GM12874 (cell line): ENCODE measurements at regions not wholly inside any gene's neighbourhood (a gene's known extent, or its start where the extent isn't known, plus 50 kb on each side); places are given as distances from the start of the nearest gene placed in this dataset.

ENCODE experiments used
- CTCF ChIP-seq: IDR thresholded peaks from 2 replicates; pipeline ENCODE4 v1.5.1; 2011; ENCODE audit warnings: low read depth, mild to moderate bottlenecking, control low read depth, low read length, moderate library complexity; ENCODE audit not compliant: insufficient read depth

GRCh38 chr3:72280876-72281275 is 495.9 kb upstream of the PROK2 start:
- no peak for TF ChIP-seq CTCF

DNA sequence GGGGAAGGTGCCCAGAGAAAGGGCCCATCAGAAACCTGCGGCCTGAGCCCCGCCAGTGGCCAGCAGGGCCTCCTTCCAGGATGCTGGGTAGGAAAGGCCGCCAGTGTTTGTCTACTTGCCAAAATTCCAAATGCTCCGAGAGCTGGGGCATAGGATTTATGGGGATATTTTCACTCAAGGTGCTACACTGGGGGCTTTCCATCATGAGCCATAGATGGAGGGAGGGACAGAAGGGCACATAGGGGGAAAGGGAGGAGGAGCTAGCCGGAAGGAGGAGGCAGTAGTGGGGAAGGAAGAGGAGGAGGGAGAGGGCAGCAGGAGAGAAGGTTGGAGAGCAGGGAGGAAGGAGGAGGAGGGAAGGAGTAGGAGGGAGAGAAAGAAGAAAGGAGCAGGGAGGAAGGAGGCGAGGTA is 494.7 kb upstream of the PROK2 start:
- no peak for TF ChIP-seq CTCF

DNA sequence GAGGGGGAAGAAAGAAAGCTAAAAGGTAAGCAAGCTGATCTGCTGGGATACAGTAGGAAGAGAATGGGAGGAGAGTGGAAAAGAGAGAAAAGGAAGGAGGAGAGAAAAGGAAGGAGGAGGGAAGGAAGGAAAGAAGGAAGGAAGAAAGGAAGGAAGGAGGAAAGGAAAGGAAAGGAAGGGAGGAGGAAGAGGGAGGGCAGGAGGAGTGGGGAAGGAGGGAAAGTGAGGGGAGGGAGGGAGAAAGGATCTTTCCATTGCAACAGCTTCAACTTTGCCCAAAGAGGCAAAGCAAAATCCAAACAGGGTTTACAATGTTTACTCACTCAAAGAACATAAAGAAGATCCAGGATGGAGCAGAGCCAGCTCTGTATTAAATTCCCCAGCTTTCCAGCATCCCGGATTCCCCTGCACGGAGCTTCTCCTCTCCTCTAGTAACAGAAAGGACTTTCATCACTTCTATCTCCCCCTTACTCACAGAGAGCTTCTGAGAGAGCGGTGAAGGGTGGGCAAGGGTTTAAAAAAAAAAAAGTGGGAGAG is 494.2 kb upstream of the PROK2 start:
- TF ChIP-seq CTCF, result no peak

- TF ChIP-seq CTCF, result no peak
Observed at GRCh38 chr3:72278349-72279067, 493.6 kb upstream of the PROK2 start.

GRCh38 chr3:72277710-72278109 is 492.8 kb upstream of the PROK2 start:
- TF ChIP-seq CTCF, result no peak

DNA sequence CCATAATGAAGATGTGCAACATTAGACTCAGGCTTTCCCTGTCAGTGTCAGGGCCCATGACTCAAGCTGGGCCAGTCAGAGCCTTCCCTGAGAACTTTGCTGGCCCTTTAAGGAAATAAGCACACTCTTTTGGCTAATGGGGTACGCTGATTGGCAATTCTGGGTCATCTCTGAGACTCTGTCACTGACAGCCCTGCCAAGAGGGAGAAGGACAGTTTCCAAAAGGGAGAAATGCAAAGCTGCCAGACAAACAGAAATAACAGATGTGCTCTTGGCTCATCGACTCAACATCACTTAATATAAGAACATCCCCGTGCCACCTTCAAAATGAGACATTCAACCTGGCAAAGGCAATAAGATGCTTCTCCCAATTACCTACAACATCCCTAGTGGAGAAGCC is 491.9 kb upstream of the PROK2 start:
- TF ChIP-seq CTCF, result no peak

- no peak for TF ChIP-seq CTCF
Observed at GRCh38 chr3:72275331-72275751, 490.4 kb upstream of the PROK2 start.
